Endothelial cell (in vitro differentiated cells): ENCODE measurements at regions not wholly inside any gene's neighbourhood (a gene's known extent, or its start where the extent isn't known, plus 50 kb on each side); places are given as distances from the start of the nearest gene placed in this dataset.

ENCODE experiments used
- DNase-seq: peaks from one replicate; pipeline ENCODE4 v3.0.0; 2021; ENCODE audit warnings: low spot score
- H3K27ac Mint-ChIP-seq: one replicate; pipeline ENCODE4 v1.8.0; 2021; ENCODE audit warnings: mixed read lengths, inconsistent platforms; ENCODE audit not compliant: unreplicated experiment
- H3K27me3 Mint-ChIP-seq: one replicate; pipeline ENCODE4 v1.8.0; 2021; ENCODE audit warnings: mild to moderate bottlenecking, moderate library complexity, mixed read lengths, inconsistent platforms; ENCODE audit not compliant: unreplicated experiment
- H3K36me3 Mint-ChIP-seq: one replicate; pipeline ENCODE4 v1.8.0; 2021; ENCODE audit warnings: mild to moderate bottlenecking, low read depth, mixed read lengths, inconsistent platforms; ENCODE audit not compliant: unreplicated experiment
- H3K4me1 Mint-ChIP-seq: one replicate; pipeline ENCODE4 v1.8.0; 2021; ENCODE audit warnings: mild to moderate bottlenecking, mixed read lengths, inconsistent platforms; ENCODE audit not compliant: unreplicated experiment
- H3K4me3 Mint-ChIP-seq: one replicate; pipeline ENCODE4 v1.8.0; 2021; ENCODE audit warnings: mild to moderate bottlenecking, mixed read lengths, inconsistent platforms; ENCODE audit not compliant: unreplicated experiment
- H3K9me3 Mint-ChIP-seq: one replicate; pipeline ENCODE4 v1.8.0; 2021; ENCODE audit warnings: mixed read lengths, inconsistent platforms; ENCODE audit not compliant: unreplicated experiment
- CTCF ChIP-seq: fragments of 200-600 bp; sonication (generic); IDR thresholded peaks from one replicate; pipeline ENCODE4 v1.5.0; 2021; ENCODE audit warnings: antibody characterized with exemption; ENCODE audit not compliant: unreplicated experiment

GRCh38 chr2:4539121-4539520 lies 835.7 kb downstream of the DCDC2C start:
- H3K27ac Mint-ChIP-seq: no peak overlapping the region
- H3K4me3 Mint-ChIP-seq: no peak overlapping the region
- DNase-seq: no peak
- peaks cover 4% of the 10 kb centered on the region for H3K9me3 Mint-ChIP-seq
- H3K4me1 Mint-ChIP-seq: no peaks in the 10 kb centered on the region
- TF ChIP-seq CTCF: no peak
- H3K27me3 Mint-ChIP-seq: no peaks in the 10 kb centered on the region
- H3K36me3 Mint-ChIP-seq: no peaks in the 10 kb centered on the region

- Mint-ChIP-seq H3K36me3 (no peaks in the 10 kb centered on the region), H3K4me3 (no peak overlapping the region), H3K27ac (no peak overlapping the region), H3K9me3 (peaks cover 4% of the 10 kb centered on the region), H3K27me3 (no peaks in the 10 kb centered on the region), H3K4me1 (no peaks in the 10 kb centered on the region)
- no peak for TF ChIP-seq CTCF
- DNase-seq: no peak
These were observed 846.4 kb downstream of the DCDC2C start for GRCh38 chr2:4549666-4550210.

GRCh38 chr2:4551691-4552474 lies 848.5 kb downstream of the DCDC2C start:
- Mint-ChIP-seq H3K4me1 (no peaks in the 10 kb centered on the region), H3K9me3 (no peaks in the 10 kb centered on the region), H3K27me3 (no peaks in the 10 kb centered on the region), H3K4me3 (no peak overlapping the region), H3K27ac (no peak overlapping the region), H3K36me3 (no peaks in the 10 kb centered on the region)
- DNase-seq: no peak
- no peak for TF ChIP-seq CTCF

- Mint-ChIP-seq H3K4me1 (no peaks in the 10 kb centered on the region), H3K9me3 (no peaks in the 10 kb centered on the region), H3K4me3 (no peak overlapping the region), H3K27me3 (no peaks in the 10 kb centered on the region), H3K27ac (no peak overlapping the region), H3K36me3 (no peaks in the 10 kb centered on the region)
- DNase-seq: no peak
- no peak for TF ChIP-seq CTCF
These were observed 849.9 kb downstream of the DCDC2C start for GRCh38 chr2:4553241-4553640.

- H3K27ac Mint-ChIP-seq: no peak overlapping the region
- DNase-seq: no peak
- no peaks in the 10 kb centered on the region for H3K27me3 Mint-ChIP-seq
- H3K36me3 Mint-ChIP-seq: no peaks in the 10 kb centered on the region
- no peaks in the 10 kb centered on the region for H3K9me3 Mint-ChIP-seq
- no peaks in the 10 kb centered on the region for H3K4me1 Mint-ChIP-seq
- no peak for TF ChIP-seq CTCF
- H3K4me3 Mint-ChIP-seq: no peak overlapping the region
These were observed 852.9 kb downstream of the DCDC2C start for GRCh38 chr2:4556135-4556896.
